B cell (primary cell): ENCODE measurements at regions not wholly inside any gene's neighbourhood (a gene's known extent, or its start where the extent isn't known, plus 50 kb on each side); places are given as distances from the start of the nearest gene placed in this dataset.

Experiments used
- ATAC-seq: fragments of 200-7000 bp; cut with Tn5 transposase; one replicate; pipeline ENCODE4 v1.10.0; 2021; ENCODE audit warnings: low read depth, mild to moderate bottlenecking, moderate number of reproducible peaks, moderate library complexity
- CTCF ChIA-PET: fragments of 350-600 bp; sonication (Branson Sonifier 250); formaldehyde crosslinking; loops from one replicate; lab custom pipeline; 2021; ENCODE audit warnings: antibody characterized with exemption, inconsistent platforms; lab: Charles Lee
- POLR2A ChIA-PET: fragments of 350-600 bp; sonication (Branson Sonifier 250); formaldehyde crosslinking; loops from one replicate; lab custom pipeline; 2021; ENCODE audit warnings: antibody characterized with exemption; lab: Charles Lee
- DNase-seq: peaks from one replicate; pipeline ENCODE4 v3.0.0; 2013
- H2AFZ ChIP-seq: 2 replicates; pipeline ENCODE4 v1.6.1; 2012; ENCODE audit warnings: mild to moderate bottlenecking, low read depth, low read length; ENCODE audit not compliant: insufficient read depth, poor library complexity, severe bottlenecking
- H3K27ac ChIP-seq, 2 donors: 1 replicate in 1 of 2; 2 replicates in 1 of 2; pipeline ENCODE4 v1.5.1; 2012 to 2013; ENCODE audit warnings: low read length in 2 of 2, mild to moderate bottlenecking in 2 of 2, moderate library complexity in 1 of 2
- H3K27me3 ChIP-seq, 4 experiments: fragments of 200-600 bp in 1 of 4; sonication (generic) in 1 of 4; replicated peaks in 1 of 4; 1 replicate in 2 of 4; 2 replicates in 2 of 4; pipeline versions ENCODE4 v1.6.1 to v1.7.0; 2013 to 2016; ENCODE audit warnings: low read length in 3 of 4, mild to moderate bottlenecking in 2 of 4, mixed read lengths in 1 of 4, moderate library complexity in 1 of 4; ENCODE audit not compliant: insufficient read depth in 4 of 4, control insufficient read depth in 3 of 4; ENCODE audit errors: control extremely low read depth in 1 of 4
- H3K36me3 ChIP-seq, 2 experiments: replicated peaks in 1 of 2; 1 replicate in 1 of 2; 2 replicates in 1 of 2; pipeline versions ENCODE4 v1.6.1 to v1.7.1; 2013; ENCODE audit warnings: low read length in 1 of 2; ENCODE audit not compliant: insufficient read depth in 2 of 2, control insufficient read depth in 1 of 2; ENCODE audit errors: control extremely low read depth in 1 of 2, extremely low read depth in 1 of 2
- H3K4me1 ChIP-seq, 2 donors: fragments of 200-600 bp in 1 of 2; sonication (generic) in 1 of 2; 1 replicate in 1 of 2; 2 replicates in 1 of 2; pipeline versions ENCODE4 v1.5.1 to v1.6.1; 2013 to 2017; ENCODE audit warnings: low read length in 2 of 2; ENCODE audit not compliant: control insufficient read depth in 2 of 2, insufficient read depth in 2 of 2
- H3K4me2 ChIP-seq: replicated peaks from 2 replicates; pipeline ENCODE3; 2012; ENCODE audit warnings: mild to moderate bottlenecking, low read depth, low read length; ENCODE audit not compliant: poor library complexity, severe bottlenecking
- H3K4me3 ChIP-seq, 5 experiments: fragments of 200-600 bp in 1 of 5; sonication (generic) in 1 of 5; 1 replicate in 3 of 5; 2 replicates in 2 of 5; pipeline versions ENCODE4 v1.5.1 to v1.7.0; 2011 to 2016; ENCODE audit warnings: low read length in 4 of 5, mild to moderate bottlenecking in 4 of 5, low read depth in 2 of 5, control low read depth in 1 of 5, moderate library complexity in 1 of 5; ENCODE audit not compliant: insufficient read depth in 1 of 5; ENCODE audit errors: control extremely low read depth in 1 of 5, extremely low read depth in 1 of 5
- H3K79me2 ChIP-seq: fragments of 200-600 bp; sonication (generic); one replicate; pipeline ENCODE4 v1.6.0; 2016; ENCODE audit warnings: low read length; ENCODE audit not compliant: control insufficient read depth, insufficient read depth
- H3K9ac ChIP-seq: fragments of 200-600 bp; sonication (generic); 2 replicates; pipeline ENCODE4 v1.6.1; 2017; ENCODE audit warnings: mild to moderate bottlenecking, low read length, moderate library complexity
- H3K9me3 ChIP-seq, 3 donors: one replicate each; pipeline versions ENCODE4 v1.6.1 to v1.7.1; 2013; ENCODE audit warnings: low read length in 2 of 3; ENCODE audit not compliant: control insufficient read depth in 2 of 3, insufficient read depth in 1 of 3; ENCODE audit errors: control extremely low read depth in 1 of 3
- H4K20me1 ChIP-seq: 2 replicates; pipeline ENCODE4 v1.6.0; 2012; ENCODE audit warnings: mild to moderate bottlenecking, low read length; ENCODE audit not compliant: insufficient read depth, control insufficient read depth, poor library complexity, severe bottlenecking
- H3K27ac Mint-ChIP-seq: one replicate; pipeline ENCODE4 v1.8.0; 2021; ENCODE audit warnings: mixed read lengths
- H3K27me3 Mint-ChIP-seq: one replicate; pipeline ENCODE4 v1.8.0; 2021; ENCODE audit warnings: mixed read lengths
- H3K4me1 Mint-ChIP-seq: one replicate; pipeline ENCODE4 v1.8.0; 2021; ENCODE audit warnings: mixed read lengths
- H3K4me3 Mint-ChIP-seq: one replicate; pipeline ENCODE4 v1.8.0; 2021; ENCODE audit warnings: mixed read lengths
- H3K9me3 Mint-ChIP-seq: one replicate; pipeline ENCODE4 v1.8.0; 2022; ENCODE audit warnings: mixed read lengths; ENCODE audit not compliant: insufficient read depth
- CTCF ChIP-seq: fragments of 200-600 bp; IDR thresholded peaks from one replicate; pipeline ENCODE4 v1.8.0; 2022; ENCODE audit warnings: antibody characterized with exemption, mild to moderate bottlenecking
- EZH2 ChIP-seq: IDR thresholded peaks from 2 replicates; pipeline ENCODE4 v1.6.1; 2012; ENCODE audit warnings: borderline replicate concordance, low read depth, mild to moderate bottlenecking, moderate library complexity, low read length; ENCODE audit not compliant: insufficient read depth, poor library complexity, severe bottlenecking
- WGBS: methylation state at CpG from one replicate; pipeline ENCODE4 v1.1.5; 2013; ENCODE audit warnings: missing lambda C conversion rate; ENCODE audit not compliant: insufficient coverage; 5-methylcytosine and 5-hydroxymethylcytosine counted together
- intact Hi-C: fragments of 100-400 bp; cut with micrococcal nuclease; formaldehyde crosslinking; loops from one replicate; pipeline ENCODE4 v1.10.0; 2022

GRCh38 chr16:86756882-86757703 lies 178.7 kb downstream of the FOXL1 start:
- Histone ChIP-seq H4K20me1 (no peaks in the 10 kb centered on the region), H2AFZ (no peak overlapping the region), H3K27me3 (peaks cover 0 to 11% (median 3%) of the 10 kb centered on the region in 4 experiments), H3K36me3 (no peaks in the 10 kb centered on the region), H3K4me3 (no peak overlapping the region), H3K4me2 (no peak overlapping the region), H3K27ac (no peak overlapping the region), H3K4me1 (no peaks in the 10 kb centered on the region), H3K79me2 (no peaks in the 10 kb centered on the region), H3K9ac (no peak overlapping the region), H3K9me3 (no peaks in the 10 kb centered on the region)
- ChIA-PET POLR2A (no interaction called here), CTCF (no interaction called here)
- no peaks in the 10 kb centered on the region for H3K4me1 Mint-ChIP-seq
- no peaks in the 10 kb centered on the region for H3K9me3 Mint-ChIP-seq
- H3K27me3 Mint-ChIP-seq = peaks cover 27% of the 10 kb centered on the region
- TF ChIP-seq EZH2 (no peak), CTCF (no peak)
- no peak for ATAC-seq
- H3K4me3 Mint-ChIP-seq = no peak overlapping the region
- intact Hi-C loops = no loop called here
- DNase-seq = no peak
- no peak overlapping the region for H3K27ac Mint-ChIP-seq
- 10% methylated on average over 4 of the region's 12 CpGs for WGBS

GRCh38 chr16:86757704-86758040 lies 179.3 kb downstream of the FOXL1 start:
- ChIA-PET POLR2A (no interaction called here), CTCF (no interaction called here)
- no peaks in the 10 kb centered on the region for H3K4me1 Mint-ChIP-seq
- intact Hi-C loops = no loop called here
- no peak overlapping the region for H3K9ac ChIP-seq
- H2AFZ ChIP-seq = no peak overlapping the region
- TF ChIP-seq CTCF = no peak
- no peak for TF ChIP-seq EZH2
- no peaks in the 10 kb centered on the region for H4K20me1 ChIP-seq
- no peaks in the 10 kb centered on the region for H3K36me3 ChIP-seq
- ATAC-seq = no peak
- H3K4me3 ChIP-seq = no peak overlapping the region
- peaks cover 0 to 11% (median 3%) of the 10 kb centered on the region in 4 experiments for H3K27me3 ChIP-seq
- H3K4me3 Mint-ChIP-seq = no peak overlapping the region
- WGBS = 100% methylated on average over 3 of the region's 3 CpGs
- peaks cover 33% of the 10 kb centered on the region for H3K27me3 Mint-ChIP-seq
- no peaks in the 10 kb centered on the region for H3K9me3 Mint-ChIP-seq
- H3K27ac Mint-ChIP-seq = no peak overlapping the region
- no peaks in the 10 kb centered on the region for H3K4me1 ChIP-seq
- no peak for DNase-seq
- H3K27ac ChIP-seq = no peak overlapping the region
- H3K4me2 ChIP-seq = no peak overlapping the region
- no peaks in the 10 kb centered on the region for H3K9me3 ChIP-seq
- H3K79me2 ChIP-seq = no peaks in the 10 kb centered on the region
